CD14-positive monocyte (primary cell): ENCODE measurements at regions not wholly inside any gene's neighbourhood (a gene's known extent, or its start where the extent isn't known, plus 50 kb on each side); places are given as distances from the start of the nearest gene placed in this dataset.

Experiments used
- DNase-seq, 3 donors: peaks; one replicate each; pipeline ENCODE4 v3.0.0-alpha.2; 2011 to 2022
- H2AFZ ChIP-seq: 2 replicates; pipeline ENCODE4 v1.6.0; 2012; ENCODE audit warnings: mild to moderate bottlenecking, low read depth, low read length, inconsistent platforms; ENCODE audit not compliant: insufficient read depth, poor library complexity, severe bottlenecking
- H3K27ac ChIP-seq, 2 donors: 1 replicate in 1 of 2; 2 replicates in 1 of 2; pipeline ENCODE4 v1.5.1; 2012 to 2013; ENCODE audit warnings: low read length in 2 of 2, control low read depth in 1 of 2, inconsistent platforms in 1 of 2, low read depth in 1 of 2, mild to moderate bottlenecking in 1 of 2
- H3K27me3 ChIP-seq, 2 donors: one replicate each; pipeline versions ENCODE4 v1.6.0 to v1.6.1; 2011 to 2013; ENCODE audit warnings: low read length in 2 of 2; ENCODE audit not compliant: control insufficient read depth in 2 of 2, insufficient read depth in 2 of 2
- H3K36me3 ChIP-seq, 2 donors: replicated peaks in 1 of 2; 1 replicate in 1 of 2; 2 replicates in 1 of 2; pipeline versions ENCODE4 v1.5.1 to v1.6.1; 2012 to 2013; ENCODE audit warnings: low read length in 2 of 2, control low read depth in 1 of 2, inconsistent platforms in 1 of 2, mild to moderate bottlenecking in 1 of 2; ENCODE audit not compliant: insufficient read depth in 2 of 2, control insufficient read depth in 1 of 2
- H3K4me1 ChIP-seq, 2 donors: 1 replicate in 1 of 2; 2 replicates in 1 of 2; pipeline versions ENCODE4 v1.5.1 to v1.6.1; 2012 to 2013; ENCODE audit warnings: low read length in 2 of 2, control low read depth in 1 of 2, inconsistent platforms in 1 of 2, mild to moderate bottlenecking in 1 of 2, moderate library complexity in 1 of 2; ENCODE audit not compliant: insufficient read depth in 2 of 2, control insufficient read depth in 1 of 2
- H3K4me2 ChIP-seq: replicated peaks from 2 replicates; pipeline ENCODE3; 2012; ENCODE audit warnings: low read length, moderate library complexity, mild to moderate bottlenecking; ENCODE audit not compliant: poor library complexity, severe bottlenecking; ENCODE audit errors: extremely low read depth
- H3K4me3 ChIP-seq, 3 experiments: fragments of 200-600 bp in 1 of 3; sonication (generic) in 1 of 3; replicated peaks in 1 of 3; 1 replicate in 2 of 3; 2 replicates in 1 of 3; pipeline ENCODE4 v1.5.1; 2011 to 2013; ENCODE audit warnings: low read length in 3 of 3, mild to moderate bottlenecking in 3 of 3, control low read depth in 2 of 3, low read depth in 2 of 3, inconsistent platforms in 1 of 3, moderate library complexity in 1 of 3
- H3K79me2 ChIP-seq: 2 replicates; pipeline ENCODE4 v1.6.0; 2012; ENCODE audit warnings: mild to moderate bottlenecking, control low read depth, inconsistent platforms, low read length, moderate library complexity; ENCODE audit not compliant: insufficient read depth
- H3K9ac ChIP-seq: 2 replicates; pipeline ENCODE4 v1.6.0; 2017; ENCODE audit warnings: low read length, mild to moderate bottlenecking; ENCODE audit not compliant: insufficient read depth, poor library complexity, severe bottlenecking
- H3K9me3 ChIP-seq, 2 donors: replicated peaks in 1 of 2; 1 replicate in 1 of 2; 2 replicates in 1 of 2; pipeline versions ENCODE4 v1.5.1 to v1.6.1; 2012 to 2013; ENCODE audit warnings: low read length in 2 of 2, control low read depth in 1 of 2; ENCODE audit not compliant: control insufficient read depth in 1 of 2, insufficient read depth in 1 of 2
- H4K20me1 ChIP-seq: 2 replicates; pipeline ENCODE4 v1.6.0; 2012; ENCODE audit warnings: mild to moderate bottlenecking, low read length, control low read depth, moderate library complexity; ENCODE audit not compliant: insufficient read depth
- H3K27ac Mint-ChIP-seq, 7 donors: one replicate each; pipeline ENCODE4 v1.8.0; 2020; ENCODE audit warnings: mild to moderate bottlenecking in 7 of 7, mixed read lengths in 7 of 7, moderate library complexity in 6 of 7, inconsistent platforms in 2 of 7
- H3K27me3 Mint-ChIP-seq, 3 donors: one replicate each; pipeline ENCODE4 v1.8.0; 2021 to 2022; ENCODE audit warnings: low read depth in 3 of 3, mild to moderate bottlenecking in 3 of 3, mixed read lengths in 3 of 3, moderate library complexity in 3 of 3, inconsistent platforms in 1 of 3
- H3K36me3 Mint-ChIP-seq, 2 donors: one replicate each; pipeline ENCODE4 v1.8.0; 2020; ENCODE audit warnings: mixed read lengths in 2 of 2, inconsistent platforms in 1 of 2, mild to moderate bottlenecking in 1 of 2
- H3K4me1 Mint-ChIP-seq: one replicate; pipeline ENCODE4 v1.8.0; 2020; ENCODE audit warnings: mild to moderate bottlenecking, mixed read lengths
- H3K4me3 Mint-ChIP-seq, 2 donors: one replicate each; pipeline ENCODE4 v1.8.0; 2020; ENCODE audit warnings: mild to moderate bottlenecking in 2 of 2, mixed read lengths in 2 of 2, moderate library complexity in 1 of 2
- H3K9me3 Mint-ChIP-seq, 7 donors: one replicate each; pipeline ENCODE4 v1.8.0; 2020 to 2022; ENCODE audit warnings: mixed read lengths in 7 of 7, mild to moderate bottlenecking in 6 of 7, moderate library complexity in 6 of 7, inconsistent platforms in 2 of 7
- CTCF ChIP-seq: fragments of 200-600 bp; IDR thresholded peaks from one replicate; pipeline ENCODE4 v1.8.0; 2022; ENCODE audit warnings: antibody characterized with exemption, mild to moderate bottlenecking
- WGBS: methylation state at CpG from one replicate; pipeline ENCODE4 v1.1.5; 2013; ENCODE audit warnings: missing lambda C conversion rate; ENCODE audit not compliant: insufficient coverage; 5-methylcytosine and 5-hydroxymethylcytosine counted together
- intact Hi-C, 2 donors: fragments of 100-400 bp; cut with micrococcal nuclease; formaldehyde crosslinking; loops; one replicate each; pipeline versions ENCODE4 v1.15.0 to v1.15.1; 2023

GRCh38 chr14:106501898-106502297 is 975.5 kb downstream of the TMEM121 start:
- H3K9me3 ChIP-seq: no peaks in the 10 kb centered on the region
- H3K4me3 Mint-ChIP-seq: no peak overlapping the region
- H3K79me2 ChIP-seq: no peaks in the 10 kb centered on the region
- no peak overlapping the region for H3K4me3 ChIP-seq
- H3K36me3 ChIP-seq: no peaks in the 10 kb centered on the region
- no peak overlapping the region for H3K4me2 ChIP-seq
- no peak overlapping the region for H3K27ac Mint-ChIP-seq
- no peak for DNase-seq
- H3K27me3 ChIP-seq: no peaks in the 10 kb centered on the region
- intact Hi-C loops: no loop called here
- no peak overlapping the region for H3K27ac ChIP-seq
- peaks cover 4% of the 10 kb centered on the region for H3K4me1 Mint-ChIP-seq
- H3K9ac ChIP-seq: no peak overlapping the region
- H3K9me3 Mint-ChIP-seq: peaks cover 0 to 3% (median 0%) of the 10 kb centered on the region in 7 donors
- TF ChIP-seq CTCF: no peak
- H3K36me3 Mint-ChIP-seq: no peaks in the 10 kb centered on the region
- H3K4me1 ChIP-seq: no peaks in the 10 kb centered on the region
- no peak overlapping the region for H2AFZ ChIP-seq
- peaks cover 1 to 2% (median 2%) of the 10 kb centered on the region in 3 donors for H3K27me3 Mint-ChIP-seq
- H4K20me1 ChIP-seq: no peaks in the 10 kb centered on the region

GRCh38 chr14:106505366-106505765 is 979.0 kb downstream of the TMEM121 start:
- no peak overlapping the region for H3K9ac ChIP-seq
- H3K27ac ChIP-seq: no peak overlapping the region
- no peaks in the 10 kb centered on the region for H3K9me3 ChIP-seq
- peaks cover 4% of the 10 kb centered on the region for H3K4me1 Mint-ChIP-seq
- intact Hi-C loops: no loop called here
- H2AFZ ChIP-seq: no peak overlapping the region
- no peaks in the 10 kb centered on the region for H4K20me1 ChIP-seq
- H3K27me3 Mint-ChIP-seq: peaks cover 1 to 5% (median 2%) of the 10 kb centered on the region in 3 donors
- H3K36me3 ChIP-seq: no peaks in the 10 kb centered on the region
- no peaks in the 10 kb centered on the region for H3K36me3 Mint-ChIP-seq
- no peak for DNase-seq
- no peaks in the 10 kb centered on the region for H3K79me2 ChIP-seq
- H3K9me3 Mint-ChIP-seq: peaks cover 0 to 3% (median 0%) of the 10 kb centered on the region in 7 donors
- H3K27ac Mint-ChIP-seq: no peak overlapping the region
- H3K27me3 ChIP-seq: peaks cover 0 to 3% of the 10 kb centered on the region in 2 donors
- TF ChIP-seq CTCF: no peak
- H3K4me1 ChIP-seq: no peaks in the 10 kb centered on the region
- H3K4me3 ChIP-seq: no peak overlapping the region
- no CpG with 5 or more reads among the region's 1 CpG for WGBS
- H3K4me2 ChIP-seq: no peak overlapping the region
- no peak overlapping the region for H3K4me3 Mint-ChIP-seq
